ENCODE measurements at regions not wholly inside any gene's neighbourhood (a gene's known extent, or its start where the extent isn't known, plus 50 kb on each side); places are given as distances from the start of the nearest gene placed in this dataset.
"Not testable (repeated sequence)": the region's sequence is repeated elsewhere in the genome, so short reads cannot be mapped to it uniquely, and the experiment has no call there.

GRCh38 chr2:16454621-16455020, 211.0 kb downstream of the CYRIA start:
- no peak for DNase-seq

GRCh38 chr2:16452123-16452522, 213.5 kb downstream of the CYRIA start:
- no peak for DNase-seq

- DNase-seq = no peak
Observed at GRCh38 chr2:16446706-16447105, 218.9 kb downstream of the CYRIA start.

DNA sequence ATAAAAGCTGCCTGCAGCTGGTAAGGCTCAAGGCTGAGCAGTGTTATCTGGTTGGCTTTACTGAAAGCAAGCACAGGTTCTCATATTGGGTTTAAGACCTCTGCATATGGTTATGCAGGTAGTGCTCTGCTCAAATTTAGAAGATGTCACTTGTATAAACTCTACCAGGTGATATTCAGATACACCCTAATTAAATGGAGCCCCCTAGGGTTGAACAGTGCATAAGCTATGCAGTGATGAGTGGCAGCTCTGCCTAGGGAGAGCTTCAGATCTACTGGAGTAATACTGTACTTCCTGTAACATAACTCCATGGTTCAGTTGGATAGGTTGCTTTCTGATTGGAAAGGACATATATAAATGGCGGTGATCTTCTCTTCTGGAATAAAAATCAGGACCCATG, 222.7 kb downstream of the CYRIA start:
- no peak for DNase-seq

DNA sequence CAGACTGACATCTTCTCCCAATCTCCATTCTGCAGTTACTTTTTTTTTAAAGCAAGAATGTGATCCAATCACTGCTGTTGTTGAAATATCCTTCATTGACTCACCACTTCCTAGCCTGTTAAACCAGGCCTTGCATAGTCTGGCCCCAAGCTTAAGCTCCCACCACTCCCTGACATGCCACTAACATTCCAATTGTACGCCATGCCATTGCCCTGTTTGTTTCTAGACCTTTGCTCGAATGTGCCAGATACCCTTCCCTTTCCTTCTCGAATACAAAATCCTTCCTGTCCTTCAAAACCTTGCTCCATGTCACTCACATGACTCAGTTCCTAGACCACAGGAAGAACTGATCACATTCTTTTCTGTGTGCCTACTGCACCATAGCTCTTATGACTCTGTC, 224.2 kb downstream of the CYRIA start:
- no peak for DNase-seq

GRCh38 chr2:16440898-16441297, 224.7 kb downstream of the CYRIA start:
- DNase-seq = no peak

DNA sequence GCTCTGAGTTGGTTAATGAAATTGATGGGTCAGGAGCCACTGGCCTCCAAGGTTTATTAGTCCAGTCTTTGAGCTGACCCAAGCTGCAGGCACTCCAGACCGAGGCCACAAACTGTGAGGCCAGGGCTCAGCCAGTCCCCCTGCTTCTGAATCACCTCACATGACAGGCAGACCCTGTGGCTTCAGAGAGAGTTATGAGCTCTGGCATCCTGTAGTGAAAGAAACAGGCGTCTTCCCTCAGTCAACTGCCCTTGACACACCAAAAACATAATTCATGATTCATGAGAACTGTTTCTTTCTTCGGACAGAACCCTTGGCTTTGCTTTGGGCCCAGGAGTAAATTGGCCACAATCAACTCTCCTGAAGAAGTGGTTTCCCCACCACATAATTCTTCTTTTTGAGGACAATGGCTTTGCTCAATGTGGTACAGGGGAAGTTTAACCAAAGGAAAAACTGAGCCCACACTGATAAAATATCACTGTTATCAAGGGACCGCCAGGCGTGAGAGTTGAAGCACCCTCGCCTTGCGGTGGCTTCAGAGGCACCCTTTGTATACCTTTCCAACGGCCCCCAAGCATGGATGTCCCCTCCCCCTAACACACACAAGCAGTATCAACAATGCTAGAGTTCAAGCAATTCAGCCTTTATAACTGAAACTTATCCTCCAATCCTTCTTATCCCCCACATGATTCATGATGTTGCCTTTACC, 226.9 kb downstream of the CYRIA start:
- DNase-seq = no peak

DNA sequence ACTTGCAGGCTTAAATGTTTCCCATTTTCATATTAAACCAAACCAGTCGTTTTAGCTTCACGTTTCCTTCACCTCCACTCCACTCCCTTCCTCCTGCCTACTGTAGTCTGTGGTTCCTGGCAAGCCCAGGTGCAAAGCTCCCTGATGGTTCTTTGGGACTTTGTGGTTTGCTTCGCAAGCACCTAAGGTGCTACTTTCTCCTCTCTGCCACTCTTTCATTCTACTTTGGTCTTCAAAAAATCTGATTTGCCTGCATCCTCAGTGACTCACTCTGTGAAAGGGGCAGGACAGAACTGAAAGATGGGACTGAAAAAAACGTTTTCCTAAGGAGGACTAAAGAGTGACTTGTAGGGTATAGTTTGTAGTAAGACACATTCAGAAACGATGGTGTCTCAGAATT, 228.4 kb downstream of the CYRIA start:
- DNase-seq = no peak

- DNase-seq = no peak
Observed at GRCh38 chr2:16434393-16434792, 231.2 kb downstream of the CYRIA start.

DNA sequence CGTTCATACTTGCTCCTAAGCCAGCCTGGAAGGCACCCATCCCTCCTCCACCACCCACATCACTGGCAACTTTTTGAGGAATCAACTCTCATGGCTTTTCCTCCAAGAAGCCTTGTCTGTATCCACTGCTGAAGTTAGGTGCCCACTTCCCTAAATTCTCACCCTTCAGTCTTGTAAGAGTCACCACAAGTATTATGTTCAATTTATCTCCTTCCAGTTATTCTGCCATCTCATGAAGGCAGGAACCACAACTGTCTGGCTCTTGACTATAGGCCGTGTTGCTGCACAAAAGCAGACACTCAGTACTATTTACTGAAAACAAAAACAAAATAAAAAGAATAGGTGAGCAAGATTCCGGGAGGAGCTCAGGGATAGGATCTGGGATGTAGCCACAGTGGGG, 234.8 kb downstream of the CYRIA start:
- no peak for DNase-seq

- no peak for DNase-seq
Observed at GRCh38 chr2:16429431-16430145, 236.0 kb downstream of the CYRIA start.

DNA sequence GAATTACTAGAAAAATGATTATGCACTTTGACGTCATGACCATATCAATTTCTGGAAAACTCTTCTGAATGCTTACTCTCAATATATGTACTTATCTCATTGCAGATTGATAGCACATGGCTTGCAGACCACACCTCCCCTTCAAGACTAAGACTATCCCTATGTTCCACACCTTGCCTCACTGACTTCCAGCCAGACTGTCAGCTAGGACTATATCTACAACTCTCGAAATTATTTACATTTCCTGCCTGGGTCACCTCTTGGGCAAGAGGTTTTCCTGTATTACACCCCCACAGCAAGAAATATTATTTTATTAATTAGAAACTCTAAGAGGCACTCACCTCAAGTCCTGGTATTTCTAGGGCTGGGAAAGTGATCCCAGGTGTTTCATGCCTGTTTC, 236.6 kb downstream of the CYRIA start:
- no peak for DNase-seq

DNA sequence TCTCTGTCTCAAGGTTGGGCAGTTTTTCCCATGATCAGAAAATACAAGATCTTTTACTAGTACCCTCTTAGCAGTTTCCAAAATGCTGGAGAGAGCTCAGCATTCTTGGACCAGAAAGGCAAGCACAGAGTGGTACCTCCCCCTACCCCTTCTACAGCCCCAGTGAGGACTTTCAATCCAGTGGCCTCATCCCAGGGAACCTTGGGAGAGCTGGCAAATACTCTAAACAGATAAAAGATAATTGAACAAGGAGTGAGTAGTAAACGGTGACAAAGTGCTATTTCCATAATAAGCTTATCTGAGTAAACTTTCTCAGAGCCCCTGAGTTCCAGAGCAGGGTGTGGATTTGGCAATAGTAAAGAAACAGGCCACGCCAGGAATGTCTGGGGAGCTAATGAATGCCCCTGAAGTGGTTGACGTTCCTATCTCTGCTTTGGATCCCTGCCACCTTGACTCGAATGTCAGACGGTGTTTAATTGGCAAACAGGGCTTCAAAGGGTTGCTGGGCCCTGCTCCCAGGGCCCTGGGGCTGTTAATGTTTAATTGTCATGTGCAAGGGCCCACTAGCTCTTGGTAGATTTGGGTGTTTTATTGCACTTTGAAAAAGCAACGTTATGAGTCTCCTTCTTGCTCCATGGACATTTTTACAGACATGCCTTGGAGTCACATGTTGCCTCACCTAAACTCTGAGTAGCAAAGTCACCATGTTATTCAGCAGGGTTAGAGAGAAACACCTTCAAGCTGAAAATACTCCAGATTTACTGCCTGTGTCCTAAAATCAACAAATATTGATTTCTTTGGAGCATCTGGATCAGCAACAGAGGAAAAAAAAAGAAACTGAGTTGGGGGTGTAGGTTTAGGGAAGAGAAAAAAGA, 239.9 kb downstream of the CYRIA start:
- DNase-seq = no peak

GRCh38 chr2:16420421-16420820, 245.2 kb downstream of the CYRIA start:
- DNase-seq = no peak

- no peak for DNase-seq
Observed at GRCh38 chr2:16417726-16418125, 247.9 kb downstream of the CYRIA start.

DNA sequence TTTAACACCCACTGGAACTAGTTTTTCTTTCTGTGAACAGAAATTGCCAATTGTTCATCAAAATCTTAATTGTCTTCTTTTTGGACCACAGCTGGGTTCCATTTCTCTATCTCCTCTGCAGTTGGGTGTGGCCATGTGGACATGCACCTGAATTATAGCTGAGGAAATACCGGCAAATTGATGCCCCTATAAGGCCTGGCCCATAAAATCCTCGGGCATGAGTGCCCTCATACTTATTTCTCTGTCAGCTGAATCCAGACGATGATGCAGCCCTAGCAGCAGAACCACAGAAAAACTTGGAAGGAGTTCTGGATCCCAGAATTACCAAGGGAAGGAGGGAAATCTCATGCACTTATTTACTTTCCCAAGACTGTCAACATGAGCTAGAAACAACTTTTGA, 249.0 kb downstream of the CYRIA start:
- no peak for DNase-seq

DNA sequence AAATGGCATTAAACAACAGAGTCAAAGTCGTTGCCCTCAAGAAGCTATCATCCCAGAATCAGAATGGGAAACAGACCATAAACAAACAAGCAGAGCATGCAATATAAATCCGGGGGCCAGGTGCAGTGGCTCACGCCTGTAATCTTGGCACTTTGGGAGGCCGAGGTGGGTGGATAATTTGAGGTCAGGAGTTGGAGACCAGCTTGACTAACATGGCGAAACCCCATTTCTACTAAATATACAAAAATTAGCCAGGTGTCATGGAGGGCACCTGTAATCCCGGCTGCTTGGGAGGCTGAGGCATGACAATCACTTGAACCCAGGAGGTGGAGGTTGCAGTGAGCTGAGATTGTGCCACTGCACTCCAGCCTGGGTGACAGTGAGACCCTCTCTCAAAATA, 249.8 kb downstream of the CYRIA start:
- not testable (repeated sequence) for DNase-seq

GRCh38 chr2:16413947-16414346, 251.7 kb downstream of the CYRIA start:
- DNase-seq = no peak

- DNase-seq = no peak
Observed at GRCh38 chr2:16413285-16413684, 252.3 kb downstream of the CYRIA start.

GRCh38 chr2:16412321-16413030, 253.2 kb downstream of the CYRIA start:
- DNase-seq = no peak

GRCh38 chr2:16411788-16412187, 253.8 kb downstream of the CYRIA start:
- no peak for DNase-seq

GRCh38 chr2:16409849-16410248, 255.8 kb downstream of the CYRIA start:
- DNase-seq = no peak

- no peak for DNase-seq
Observed at GRCh38 chr2:16409006-16409390, 256.6 kb downstream of the CYRIA start.
